ENCODE measurements at regions not wholly inside any gene's neighbourhood (a gene's known extent, or its start where the extent isn't known, plus 50 kb on each side); places are given as distances from the start of the nearest gene placed in this dataset.

DNA sequence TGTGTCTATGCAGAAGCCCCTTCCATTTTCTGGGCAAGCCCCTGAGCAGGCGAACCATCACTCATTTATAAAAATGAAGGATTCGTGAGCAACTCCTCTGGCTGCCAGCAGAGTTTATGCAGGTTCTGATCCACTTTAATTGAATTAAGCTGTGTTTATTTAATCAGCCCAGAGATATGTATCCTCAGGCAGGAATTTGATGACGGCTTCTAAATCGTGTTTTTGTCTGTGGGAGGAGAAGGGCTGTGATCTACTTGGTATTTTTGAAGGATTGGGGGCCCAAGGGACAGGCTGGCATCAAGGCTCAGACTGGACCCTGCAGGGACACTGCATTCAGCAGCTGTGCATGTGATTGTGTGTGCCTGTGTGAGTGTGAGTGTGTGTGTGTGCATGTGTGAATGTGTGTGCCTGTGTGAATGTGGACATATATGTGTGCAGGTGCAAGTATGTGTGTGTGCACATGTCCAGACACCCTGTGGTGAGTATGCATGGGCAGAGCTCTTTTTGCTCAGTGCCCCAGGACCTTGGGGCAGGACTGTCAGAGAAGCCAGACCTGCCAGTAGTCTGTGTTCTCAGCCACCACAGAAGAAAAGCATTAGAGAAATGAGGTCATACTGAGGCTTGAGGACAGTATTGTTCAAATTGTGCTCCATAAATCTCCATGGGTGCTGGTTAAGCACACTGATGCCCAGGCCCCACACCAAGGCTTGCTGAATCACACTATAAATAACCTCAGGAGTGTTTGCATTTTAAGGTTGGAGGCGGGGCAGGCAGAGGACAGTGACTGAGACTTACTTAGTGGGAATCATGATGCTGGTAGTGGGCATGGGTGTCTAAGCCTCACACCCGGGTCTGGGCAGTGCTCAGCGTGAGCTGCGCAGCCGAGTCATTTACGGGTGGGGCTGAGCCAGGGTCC is 164.0 kb downstream of the CARTPT start:
- no peak for TF ChIP-seq Cebpa-rat (IDR thresholded peaks at IDR 0.05)
- Histone ChIP-seq H3K4me1 (peaks cover 8% of the 10 kb centered on the region; the same call in 1 of the 2 replicates), H4K20me1 (no peaks in the 10 kb centered on the region), H3K36me3 (no peaks in the 10 kb centered on the region), H3K9ac (no peak overlapping the region), H3K4me3 (no peak overlapping the region), H3K27me3 (no peaks in the 10 kb centered on the region), H3K27ac (no peak overlapping the region), H3K9me3 (0 out of 2 replicates have a peak, but pooled peaks cover 6% of the 10 kb centered on the region), H3K4me2 (no peak overlapping the region)

DNA sequence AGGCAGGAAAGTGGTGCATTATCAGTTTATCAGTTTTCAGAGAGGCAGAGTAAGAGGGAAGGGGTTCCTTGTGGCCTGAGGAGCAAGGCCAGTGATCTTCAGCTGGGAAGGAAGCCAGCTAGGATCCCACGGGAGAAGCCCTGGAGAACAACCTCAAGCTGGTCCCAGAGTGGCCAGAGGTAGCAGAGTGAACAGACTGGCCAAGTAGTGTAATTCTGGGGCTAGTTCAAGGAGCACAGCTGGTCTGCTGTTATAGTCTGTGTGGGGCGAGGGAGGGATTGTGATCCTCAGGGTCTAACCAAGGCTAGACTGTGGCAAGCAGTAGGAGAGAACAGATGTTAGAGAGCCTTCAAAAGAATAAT is 164.6 kb downstream of the CARTPT start:
- Histone ChIP-seq H3K36me3 (no peaks in the 10 kb centered on the region), H3K4me2 (no peak overlapping the region), H3K27ac (no peak overlapping the region), H3K9me3 (0 out of 2 replicates have a peak, but pooled peaks cover 6% of the 10 kb centered on the region), H3K27me3 (no peaks in the 10 kb centered on the region), H4K20me1 (no peaks in the 10 kb centered on the region), H3K4me3 (no peak overlapping the region), H3K4me1 (peaks cover 8% of the 10 kb centered on the region; the same call in 1 of the 2 replicates), H3K9ac (no peak overlapping the region)
- TF ChIP-seq Cebpa-rat (IDR thresholded peaks at IDR 0.05) = no peak

DNA sequence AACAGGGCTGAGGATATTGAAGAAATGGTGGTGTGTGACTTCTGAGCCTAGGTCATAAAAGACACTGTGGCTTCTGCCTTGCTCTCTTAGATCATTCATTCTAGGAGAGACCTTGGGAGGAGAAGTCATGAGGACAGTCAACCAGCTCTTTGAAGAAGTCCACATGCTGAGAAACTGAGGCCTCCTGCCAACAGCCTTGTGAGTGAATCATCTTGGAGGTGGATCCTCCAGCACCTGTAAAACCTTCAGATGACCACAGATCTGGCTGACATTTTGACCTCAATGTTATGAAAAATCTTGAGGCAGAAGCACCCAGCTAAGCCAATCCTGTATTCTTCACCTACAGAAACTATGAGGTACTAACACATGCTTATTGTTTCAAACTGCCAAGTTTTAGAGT is 165.9 kb downstream of the CARTPT start:
- Histone ChIP-seq H4K20me1 (no peaks in the 10 kb centered on the region), H3K9ac (no peak overlapping the region), H3K4me1 (peaks cover 8% of the 10 kb centered on the region; the same call in 1 of the 2 replicates), H3K4me3 (no peak overlapping the region), H3K27me3 (no peaks in the 10 kb centered on the region), H3K36me3 (no peaks in the 10 kb centered on the region), H3K9me3 (0 out of 2 replicates have a peak, but pooled peaks cover 6% of the 10 kb centered on the region), H3K4me2 (no peak overlapping the region), H3K27ac (no peak overlapping the region)
- TF ChIP-seq Cebpa-rat (IDR thresholded peaks at IDR 0.05) = no peak

DNA sequence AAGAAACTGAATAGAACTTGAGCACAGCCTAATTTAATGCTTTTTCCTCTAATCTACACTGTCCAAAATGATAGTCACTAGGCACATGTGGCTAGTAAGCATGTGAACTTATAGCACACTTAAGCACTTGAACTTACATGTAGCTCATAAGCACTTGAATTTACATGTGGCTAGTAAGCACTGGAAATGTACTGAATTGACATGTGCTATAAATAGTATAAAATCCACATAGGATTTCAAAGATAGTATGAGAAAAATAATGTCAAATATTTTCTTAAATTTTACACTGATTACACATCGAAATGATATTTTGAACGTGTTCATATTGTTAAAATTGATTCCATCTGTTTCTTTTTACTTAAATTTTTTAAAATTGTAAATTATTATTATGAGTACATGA is 167.3 kb downstream of the CARTPT start:
- H3K9ac ChIP-seq = no peak overlapping the region
- no peaks in the 10 kb centered on the region for H3K36me3 ChIP-seq
- H3K4me1 ChIP-seq = peaks cover 8% of the 10 kb centered on the region; the same call in 1 of the 2 replicates
- TF ChIP-seq Cebpa-rat (IDR thresholded peaks at IDR 0.05) = no peak
- no peak overlapping the region for H3K4me3 ChIP-seq
- H3K27ac ChIP-seq = no peak overlapping the region
- H4K20me1 ChIP-seq = no peaks in the 10 kb centered on the region
- H3K9me3 ChIP-seq = 0 out of 2 replicates have a peak, but pooled peaks cover 6% of the 10 kb centered on the region
- H3K27me3 ChIP-seq = no peaks in the 10 kb centered on the region
- no peak overlapping the region for H3K4me2 ChIP-seq

DNA sequence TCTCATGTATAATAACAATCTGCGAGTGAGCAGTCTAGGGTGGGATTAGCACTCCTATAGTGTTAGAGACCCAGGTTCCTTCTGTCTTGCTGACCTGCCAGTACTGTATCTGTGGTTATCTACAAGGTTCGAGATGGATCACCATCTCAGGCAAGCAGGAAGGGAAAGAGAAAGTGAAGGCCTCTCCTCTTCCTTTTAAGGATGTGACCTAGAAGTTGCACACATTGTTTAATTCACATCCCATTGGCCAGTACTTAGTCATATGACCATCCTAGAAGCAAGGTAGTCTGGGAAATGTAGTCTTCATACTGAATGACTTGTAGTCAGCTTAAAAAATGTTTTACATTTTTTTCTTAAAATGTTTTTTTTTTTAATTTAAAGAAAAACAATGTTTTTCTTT is 168.6 kb downstream of the CARTPT start:
- Histone ChIP-seq H4K20me1 (no peaks in the 10 kb centered on the region), H3K27me3 (no peaks in the 10 kb centered on the region), H3K36me3 (no peaks in the 10 kb centered on the region), H3K9me3 (0 out of 2 replicates have a peak, but pooled peaks cover 6% of the 10 kb centered on the region), H3K27ac (0 out of 2 replicates have a peak overlapping the region, but pooled peaks have one; percentile 36), H3K4me3 (0 out of 2 replicates have a peak overlapping the region, but pooled peaks have one; percentile 32), H3K4me2 (peak overlapping the region; percentile 38), H3K4me1 (peaks cover 8% of the 10 kb centered on the region; the same call in 1 of the 2 replicates), H3K9ac (no peak overlapping the region)
- TF ChIP-seq Cebpa-rat (IDR thresholded peaks at IDR 0.05) = no peak

DNA sequence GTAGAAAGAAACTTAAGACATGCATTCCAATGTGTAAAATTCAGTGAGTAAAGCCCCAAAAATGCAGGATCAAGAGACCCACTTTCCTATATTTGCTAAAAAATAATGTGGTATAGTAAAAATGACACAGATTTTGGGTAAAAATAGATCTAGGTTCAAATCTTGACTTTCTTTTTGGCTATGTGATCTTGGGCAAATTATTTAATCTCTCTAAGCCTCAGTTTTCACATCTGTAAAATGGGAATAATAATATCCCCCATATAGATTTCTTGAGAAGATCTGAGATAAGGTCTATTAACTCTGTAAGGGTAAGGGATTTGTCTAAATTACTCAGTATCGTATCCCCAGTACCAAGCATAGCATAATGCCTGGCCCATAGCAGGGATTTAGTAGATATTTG is 172.3 kb downstream of the CARTPT start:
- TF ChIP-seq Cebpa-rat (IDR thresholded peaks at IDR 0.05) = no peak
- Histone ChIP-seq H3K4me1 (no peaks in the 10 kb centered on the region), H3K9me3 (0 out of 2 replicates have a peak, but pooled peaks cover 6% of the 10 kb centered on the region), H3K9ac (no peak overlapping the region), H4K20me1 (no peaks in the 10 kb centered on the region), H3K4me2 (no peak overlapping the region), H3K27me3 (no peaks in the 10 kb centered on the region), H3K36me3 (no peaks in the 10 kb centered on the region), H3K4me3 (no peak overlapping the region), H3K27ac (no peak overlapping the region)

DNA sequence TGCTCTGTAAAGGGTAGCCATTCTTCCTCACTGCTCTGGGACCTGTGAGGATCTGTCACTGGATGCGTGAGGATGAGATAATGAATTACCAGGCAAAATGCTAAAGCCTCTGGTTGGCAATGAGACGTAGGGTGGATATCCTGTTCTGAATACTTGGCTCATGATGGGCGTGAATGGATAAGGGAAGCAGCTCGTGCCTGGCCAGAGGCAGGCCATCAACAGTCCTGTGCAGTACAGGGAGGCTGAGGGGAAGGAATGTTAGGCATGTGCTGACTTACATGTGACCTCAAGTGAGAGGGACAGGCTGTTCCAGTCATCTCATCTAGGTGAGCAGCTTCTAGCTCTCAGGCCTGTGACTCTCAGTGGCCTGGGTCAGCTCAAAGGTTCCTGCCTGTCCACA is 172.8 kb downstream of the CARTPT start:
- no peak overlapping the region for H3K27ac ChIP-seq
- no peak for TF ChIP-seq Cebpa-rat (IDR thresholded peaks at IDR 0.05)
- H3K9ac ChIP-seq = no peak overlapping the region
- H3K9me3 ChIP-seq = 0 out of 2 replicates have a peak, but pooled peaks cover 6% of the 10 kb centered on the region
- H3K4me2 ChIP-seq = no peak overlapping the region
- H3K4me1 ChIP-seq = no peaks in the 10 kb centered on the region
- H3K4me3 ChIP-seq = no peak overlapping the region
- no peaks in the 10 kb centered on the region for H3K27me3 ChIP-seq
- no peaks in the 10 kb centered on the region for H4K20me1 ChIP-seq
- H3K36me3 ChIP-seq = no peaks in the 10 kb centered on the region

DNA sequence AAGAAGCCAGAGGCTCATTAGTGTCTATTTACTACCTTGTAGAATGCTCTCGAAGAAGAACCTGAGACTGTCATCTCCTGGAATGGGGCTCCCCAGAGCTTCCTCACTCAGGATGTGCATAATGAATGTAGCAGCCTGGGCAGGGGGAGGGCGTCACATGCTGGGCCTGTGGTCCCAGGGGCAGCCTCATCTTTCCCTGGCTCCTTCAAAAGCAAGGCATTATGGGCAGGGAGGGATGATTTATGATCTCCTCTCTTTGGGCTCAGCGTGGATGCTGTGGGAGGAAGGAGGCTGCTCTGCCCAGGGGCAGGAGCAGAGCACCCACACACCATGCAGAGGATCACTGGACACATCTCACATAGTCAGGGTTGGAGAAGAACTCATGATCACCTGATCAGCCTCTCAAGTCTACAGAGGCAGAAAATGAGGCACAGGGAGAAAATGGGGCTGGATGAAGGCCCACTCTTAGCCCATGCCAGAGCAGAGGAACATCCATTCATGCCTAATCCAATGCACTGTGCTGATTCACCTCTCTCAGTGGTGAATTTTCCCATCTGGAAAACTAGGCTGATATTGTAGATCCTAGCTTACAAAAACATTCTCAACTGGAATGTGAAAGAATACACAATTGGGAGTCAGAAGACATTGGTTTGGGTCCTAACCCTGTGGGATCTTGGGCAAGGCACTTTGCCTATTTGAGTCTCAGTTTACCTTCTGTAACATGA is 173.7 kb downstream of the CARTPT start:
- Histone ChIP-seq H3K4me2 (no peak overlapping the region), H3K4me3 (no peak overlapping the region)
- TF ChIP-seq Cebpa-rat (IDR thresholded peaks at IDR 0.05) = no peak

DNA sequence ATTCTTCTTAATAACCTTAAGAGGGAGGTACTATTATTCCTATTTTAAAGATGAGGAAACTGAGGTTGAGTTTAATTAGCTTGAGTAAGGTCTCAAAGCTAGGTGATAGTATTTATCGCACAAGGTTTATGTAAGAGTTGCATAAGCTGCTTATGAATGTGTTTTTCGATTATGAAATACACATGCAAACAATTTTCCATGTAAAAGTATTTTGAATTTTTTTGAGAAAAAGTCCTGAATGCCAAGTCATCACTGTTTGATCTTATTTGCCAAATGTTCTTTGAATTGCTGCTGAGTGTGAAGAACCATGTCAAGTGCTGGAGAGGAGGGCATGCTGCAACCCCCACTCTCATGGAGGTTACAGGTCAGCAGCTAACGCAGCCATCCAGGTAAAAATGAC is 174.4 kb downstream of the CARTPT start:
- TF ChIP-seq Cebpa-rat (IDR thresholded peaks at IDR 0.05) = no peak
- Histone ChIP-seq H3K27ac (no peak overlapping the region), H3K36me3 (no peaks in the 10 kb centered on the region), H3K9ac (no peak overlapping the region), H3K27me3 (no peaks in the 10 kb centered on the region), H3K4me2 (no peak overlapping the region), H3K9me3 (no peaks in the 10 kb centered on the region), H3K4me1 (no peaks in the 10 kb centered on the region), H3K4me3 (no peak overlapping the region), H4K20me1 (no peaks in the 10 kb centered on the region)

More for the DNA sequence above, 173.7 kb downstream of the CARTPT start:
- H3K27ac ChIP-seq = no peak overlapping the region
- no peaks in the 10 kb centered on the region for H3K4me1 ChIP-seq
- no peak overlapping the region for H3K9ac ChIP-seq
- no peaks in the 10 kb centered on the region for H3K27me3 ChIP-seq
- no peaks in the 10 kb centered on the region for H4K20me1 ChIP-seq
- H3K9me3 ChIP-seq = no peaks in the 10 kb centered on the region
- no peaks in the 10 kb centered on the region for H3K36me3 ChIP-seq

DNA sequence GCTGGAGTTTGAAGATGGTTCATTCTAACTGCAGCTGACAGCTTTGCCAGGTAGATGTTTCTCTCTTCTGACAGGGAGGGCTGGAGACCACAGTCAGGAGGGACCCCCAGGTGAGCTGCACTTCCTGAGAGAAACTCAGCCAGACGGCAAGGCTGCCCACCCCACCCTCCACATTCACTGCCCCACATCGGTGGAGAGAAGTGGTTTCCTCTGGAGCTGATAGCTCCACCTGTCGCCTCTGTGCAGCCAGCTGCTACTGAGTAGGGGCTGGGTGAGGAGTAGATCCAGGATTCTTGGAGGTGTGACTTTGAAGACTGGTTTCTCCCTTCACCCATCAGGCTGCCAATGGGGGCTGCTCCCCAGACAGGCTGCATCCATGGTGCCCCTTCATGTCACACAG is 175.0 kb downstream of the CARTPT start:
- Histone ChIP-seq H3K27ac (no peak overlapping the region), H3K27me3 (no peaks in the 10 kb centered on the region), H4K20me1 (no peaks in the 10 kb centered on the region), H3K4me3 (no peak overlapping the region), H3K9ac (no peak overlapping the region), H3K4me1 (no peaks in the 10 kb centered on the region), H3K9me3 (no peaks in the 10 kb centered on the region), H3K4me2 (no peak overlapping the region), H3K36me3 (no peaks in the 10 kb centered on the region)
- TF ChIP-seq Cebpa-rat (IDR thresholded peaks at IDR 0.05) = no peak
